NCI-H1092 (cell line): ENCODE measurements at regions not wholly inside any gene's neighbourhood (a gene's known extent, or its start where the extent isn't known, plus 50 kb on each side); places are given as distances from the start of the nearest gene placed in this dataset.
"Not testable (repeated sequence)": the region's sequence is repeated elsewhere in the genome, so short reads cannot be mapped to it uniquely, and the experiment has no call there.

ENCODE experiments used
- DNase-seq: peaks from one replicate; lab custom pipeline; 2025; lab: John Stamatoyannopoulos, UW

DNA sequence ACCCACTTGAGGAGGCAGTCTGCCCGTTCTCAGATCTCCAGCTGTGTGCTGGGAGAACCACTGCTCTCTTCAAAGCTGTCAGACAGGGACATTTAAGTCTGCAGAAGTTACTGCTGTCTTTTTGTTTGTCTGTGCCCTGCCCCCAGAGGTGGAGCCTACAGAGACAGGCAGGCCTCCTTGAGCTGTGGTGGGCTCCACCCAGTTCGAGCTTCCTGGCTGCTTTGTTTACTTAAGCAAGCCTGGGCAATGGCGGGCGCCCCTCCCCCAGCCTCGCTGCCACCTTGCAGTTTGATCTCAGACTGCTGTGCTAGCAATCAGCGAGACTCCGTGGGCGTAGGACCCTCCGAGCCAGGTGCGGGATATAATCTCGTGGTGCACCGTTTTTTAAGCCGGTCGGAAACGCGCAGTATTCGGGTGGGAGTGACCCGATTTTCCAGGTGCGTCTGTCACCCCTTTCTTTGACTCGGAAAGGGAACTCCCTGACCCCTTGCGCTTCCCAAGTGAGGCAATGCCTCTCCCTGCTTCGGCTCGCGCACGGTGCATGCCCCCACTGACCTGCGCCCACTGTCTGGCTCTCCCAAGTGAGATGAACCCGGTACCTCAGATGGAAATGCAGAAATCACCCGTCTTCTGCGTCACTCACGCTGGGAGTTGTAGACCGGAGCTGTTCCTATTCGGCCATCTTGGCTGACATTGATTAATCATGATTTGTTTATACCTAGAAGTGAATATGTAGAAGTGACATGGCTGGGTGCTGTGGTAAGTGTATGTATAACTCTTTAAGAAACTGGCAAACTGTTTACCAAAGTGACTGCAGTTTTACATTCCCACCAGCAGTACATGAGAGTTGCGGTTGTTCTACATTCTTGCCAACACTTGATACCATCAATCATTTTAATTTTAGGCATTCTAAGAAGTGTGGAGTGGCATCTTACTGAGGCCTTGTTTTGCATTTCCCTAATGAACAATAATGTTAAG, 465.9 kb upstream of the MAP3K7 start:
- DNase-seq, result not testable (repeated sequence)

DNA sequence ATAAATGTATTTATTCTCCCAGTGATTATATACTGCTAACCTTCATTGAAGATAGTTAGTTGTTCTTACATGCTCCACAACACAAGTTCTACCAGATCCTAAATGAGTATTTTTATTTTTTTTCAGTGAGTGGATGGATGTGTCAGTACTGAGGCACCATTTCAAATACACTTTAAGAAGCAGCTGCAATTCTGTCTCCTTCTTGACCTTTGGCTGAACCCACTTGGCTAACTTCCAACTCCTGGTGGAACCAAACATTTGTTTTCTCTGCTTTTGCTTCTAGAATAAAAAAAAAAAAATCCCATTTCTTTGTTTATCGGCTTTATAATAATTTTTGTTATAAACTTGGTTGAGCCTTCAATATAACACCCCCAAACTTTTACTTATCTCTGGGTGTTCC, 458.3 kb upstream of the MAP3K7 start:
- peak; percentile 13 for DNase-seq

DNA sequence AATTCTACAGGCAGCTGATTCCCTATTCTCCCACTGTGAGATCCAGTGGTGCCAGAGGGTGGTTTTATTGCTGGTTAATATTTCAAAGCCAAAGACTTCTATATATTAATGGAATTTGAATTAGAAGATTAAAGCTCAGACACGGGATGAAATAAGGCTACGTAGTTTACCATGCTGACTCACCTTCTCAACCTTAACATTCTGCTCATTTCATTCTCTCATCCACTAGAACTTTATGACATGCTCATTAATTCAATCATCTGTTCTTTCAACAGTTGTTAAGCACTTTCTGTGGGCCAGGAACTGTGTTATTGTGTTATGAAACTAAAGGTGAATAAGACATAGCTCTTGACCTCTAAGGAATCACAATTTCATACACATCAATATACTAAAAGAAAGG, 456.9 kb upstream of the MAP3K7 start:
- no peak for DNase-seq

DNA sequence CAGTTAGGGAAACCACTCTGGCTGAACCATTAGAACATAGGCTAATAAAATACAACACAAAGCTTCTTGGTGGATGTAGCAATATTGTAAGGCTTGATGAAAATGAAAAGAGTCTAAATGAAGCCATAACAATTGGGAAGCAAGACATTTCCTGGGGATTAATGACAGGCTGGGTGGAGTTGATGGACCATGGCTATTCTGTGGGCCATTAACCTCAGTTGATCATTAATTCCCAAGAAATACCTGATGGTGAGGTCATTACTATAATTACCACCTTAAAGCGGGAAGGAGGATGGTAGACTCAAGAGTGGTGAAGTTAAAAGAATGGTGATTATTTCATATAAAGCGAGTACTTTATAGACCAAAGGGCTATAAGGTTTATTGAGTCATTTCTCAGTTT, 455.8 kb upstream of the MAP3K7 start:
- no peak for DNase-seq

DNA sequence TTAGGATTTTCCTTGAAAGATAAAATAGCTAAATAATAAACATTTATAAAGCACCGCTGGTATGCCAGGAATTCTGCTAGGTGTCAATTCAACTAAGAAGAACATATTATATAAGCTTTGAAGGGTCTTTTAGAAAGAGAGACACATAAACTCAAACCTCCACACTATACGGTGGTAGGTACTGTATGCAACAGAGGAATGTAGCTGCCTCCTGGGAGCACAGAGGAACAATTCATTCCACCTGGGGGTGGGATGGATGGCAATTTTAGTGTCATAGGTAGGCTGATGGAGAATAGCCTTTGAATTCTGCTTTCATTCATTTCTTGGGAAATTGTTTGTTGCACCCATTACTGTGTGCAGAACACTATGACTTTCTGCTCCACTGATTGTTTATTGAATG, 447.1 kb upstream of the MAP3K7 start:
- DNase-seq, result no peak

DNA sequence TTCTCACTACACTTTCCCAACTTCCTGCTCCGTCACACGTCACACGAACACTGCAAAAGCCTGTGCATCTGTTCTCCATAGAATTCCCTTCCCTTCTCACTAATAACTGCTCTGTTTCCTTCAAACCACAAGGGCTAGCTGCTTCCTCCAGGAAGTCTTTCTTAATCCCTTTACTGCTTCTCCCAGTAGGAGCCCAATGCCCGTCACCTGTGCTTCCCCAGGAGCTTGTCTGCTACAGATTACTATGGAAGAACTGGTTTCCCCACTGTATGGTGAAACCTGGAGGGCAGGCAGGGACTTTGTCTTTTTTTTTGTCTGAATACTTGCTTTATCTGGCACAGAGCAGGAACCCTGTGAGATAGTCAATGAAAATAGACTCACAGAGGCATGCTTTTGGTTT, 444.7 kb upstream of the MAP3K7 start:
- no peak for DNase-seq

DNA sequence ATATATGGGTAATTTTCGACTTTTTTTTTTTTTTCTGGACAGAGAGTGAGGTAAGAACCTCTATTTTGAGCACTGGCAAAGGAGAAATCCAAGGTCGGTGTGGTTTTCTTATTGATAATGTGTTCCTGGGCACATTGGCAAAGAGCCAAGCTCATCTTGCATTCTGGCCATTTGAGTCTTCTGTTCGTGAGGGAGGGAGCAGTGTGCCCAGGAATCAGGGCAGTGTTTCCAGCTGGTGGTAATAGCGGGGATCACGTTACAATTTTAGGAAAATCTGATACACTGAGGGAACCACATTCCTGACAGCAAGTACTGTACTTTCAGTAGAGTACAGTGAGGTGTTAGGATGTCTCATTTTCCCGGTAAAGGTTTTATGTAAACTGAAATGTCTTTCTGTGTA, 442.3 kb upstream of the MAP3K7 start:
- DNase-seq, result peak; percentile 45

DNA sequence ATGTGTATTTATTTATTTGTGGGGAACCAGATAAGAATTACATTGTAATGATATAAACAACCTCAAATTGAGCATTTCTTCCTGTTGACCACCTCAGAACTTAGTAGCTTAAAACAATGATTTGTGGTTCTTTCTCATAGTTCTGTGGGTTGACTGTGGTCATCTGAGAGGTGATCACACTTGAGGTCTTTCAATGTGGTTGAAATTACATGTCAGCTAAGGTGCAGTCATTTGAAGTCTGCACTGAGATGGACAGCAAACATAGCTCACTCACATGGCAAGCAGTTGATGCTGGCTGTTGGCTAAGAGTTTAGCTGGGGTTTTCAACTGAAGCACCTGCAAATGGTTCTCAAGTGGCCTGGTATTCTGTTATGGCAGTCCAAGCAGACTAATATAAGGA, 436.7 kb upstream of the MAP3K7 start:
- DNase-seq, result no peak

DNA sequence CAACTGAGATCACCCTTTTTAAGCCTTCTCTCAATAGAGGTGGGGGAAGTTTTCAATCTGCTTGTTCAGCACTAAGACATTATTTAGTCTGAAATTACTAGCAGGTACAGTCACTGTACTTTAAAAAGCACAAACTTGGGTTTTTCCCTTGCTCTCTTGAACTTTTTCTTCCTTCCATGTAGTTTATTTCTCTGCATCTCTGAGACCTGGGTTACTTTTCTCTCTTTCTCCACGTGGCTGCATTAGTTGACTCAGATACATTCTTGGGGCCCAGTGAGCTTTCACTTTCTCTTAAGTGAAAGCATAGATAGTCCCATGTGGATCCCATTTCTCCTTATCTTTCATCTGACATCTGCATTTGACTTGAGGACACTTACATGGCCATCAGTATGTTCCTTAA, 433.9 kb upstream of the MAP3K7 start:
- DNase-seq, result no peak

DNA sequence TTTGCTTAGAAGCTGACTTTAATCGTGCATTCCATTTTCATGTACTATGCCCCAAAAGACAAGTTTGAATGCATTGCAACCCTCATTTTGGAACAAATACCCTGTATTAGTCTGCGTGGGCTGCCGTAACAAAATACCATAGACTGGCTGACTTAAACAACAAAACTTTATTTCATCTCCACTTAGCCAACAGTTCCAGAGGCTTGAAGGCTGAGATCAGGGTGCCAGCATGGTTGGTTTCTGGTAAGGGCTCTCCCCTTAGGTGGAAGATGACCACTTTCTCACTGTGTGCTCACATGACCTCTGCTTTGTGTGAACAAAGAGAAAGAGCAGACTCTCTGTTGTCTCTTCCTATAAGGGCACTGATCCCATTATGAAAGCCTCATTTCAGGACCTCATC, 431.7 kb upstream of the MAP3K7 start:
- no peak for DNase-seq

DNA sequence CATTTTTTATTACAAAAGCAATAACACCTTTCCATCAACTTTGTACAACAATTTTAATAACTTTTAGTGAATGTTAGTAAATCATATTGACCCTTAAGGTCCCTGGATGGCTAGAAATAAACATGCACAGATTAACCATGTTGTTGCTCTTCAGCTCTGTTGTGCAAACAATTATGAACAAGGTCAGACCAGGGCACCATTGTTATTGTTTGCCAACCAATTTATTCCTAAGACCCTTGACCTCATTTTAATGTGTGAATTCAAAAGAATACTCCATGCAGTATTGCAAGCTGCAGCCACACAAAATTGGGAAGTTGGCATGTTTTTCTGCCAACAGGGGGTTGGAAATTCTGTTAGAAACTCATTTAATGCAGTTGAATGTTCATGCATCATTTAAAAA, 426.6 kb upstream of the MAP3K7 start:
- no peak for DNase-seq

DNA sequence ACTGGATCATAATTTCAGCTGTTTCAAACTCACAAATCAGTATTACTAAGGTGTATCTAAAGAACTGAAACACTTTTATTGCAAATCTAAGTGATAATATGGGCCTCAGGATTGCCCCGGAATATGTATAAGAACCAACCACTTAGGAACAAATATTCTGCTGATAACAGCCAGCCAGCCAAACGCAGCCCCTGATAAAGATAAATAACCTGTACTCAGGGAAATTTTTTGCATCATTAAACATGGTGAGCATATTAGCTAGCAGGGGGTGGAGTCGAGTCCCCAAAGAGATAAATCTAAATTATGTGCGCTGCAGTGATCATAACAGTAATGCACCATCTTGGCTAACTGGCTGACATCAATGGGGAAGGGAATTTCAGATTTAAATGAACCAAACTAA, 410.2 kb upstream of the MAP3K7 start:
- DNase-seq, result no peak

DNA sequence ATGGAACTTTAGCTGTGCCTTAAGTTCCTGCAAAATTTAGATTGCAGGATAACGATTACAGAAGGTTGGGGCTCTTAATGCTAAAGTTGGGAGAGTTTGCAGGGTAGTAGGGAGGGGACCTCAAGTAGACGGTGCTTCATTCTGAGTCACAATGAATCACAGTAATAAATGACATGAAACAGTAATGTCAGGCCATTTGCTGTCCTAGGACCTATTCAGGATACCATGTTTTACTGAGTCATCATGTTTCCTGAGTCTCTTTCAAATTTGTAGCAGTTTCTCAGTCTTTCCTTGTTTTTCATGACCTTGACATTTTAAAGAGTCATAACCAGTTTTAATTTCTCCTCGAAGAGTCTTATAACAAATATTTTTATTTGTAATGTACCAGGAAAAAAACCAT, 406.9 kb upstream of the MAP3K7 start:
- DNase-seq, result no peak

DNA sequence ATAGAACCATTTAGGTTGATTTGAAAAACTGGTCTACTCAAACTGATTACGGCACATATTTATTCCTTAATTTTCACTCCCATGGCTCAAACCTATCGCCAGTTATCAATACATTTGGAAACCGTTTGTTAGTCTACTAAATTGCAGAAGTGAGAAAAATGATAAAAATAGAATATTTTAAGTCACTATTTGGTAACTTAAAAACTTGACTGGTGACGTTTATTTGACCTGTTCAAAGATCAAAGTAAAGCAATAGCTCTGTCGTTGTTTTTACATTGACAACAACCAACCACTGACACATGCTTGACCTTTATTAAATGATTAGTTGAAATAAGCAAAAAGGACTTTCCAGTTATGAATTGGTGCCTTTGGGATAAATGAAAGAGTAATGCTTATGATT, 402.9 kb upstream of the MAP3K7 start:
- DNase-seq, result no peak

DNA sequence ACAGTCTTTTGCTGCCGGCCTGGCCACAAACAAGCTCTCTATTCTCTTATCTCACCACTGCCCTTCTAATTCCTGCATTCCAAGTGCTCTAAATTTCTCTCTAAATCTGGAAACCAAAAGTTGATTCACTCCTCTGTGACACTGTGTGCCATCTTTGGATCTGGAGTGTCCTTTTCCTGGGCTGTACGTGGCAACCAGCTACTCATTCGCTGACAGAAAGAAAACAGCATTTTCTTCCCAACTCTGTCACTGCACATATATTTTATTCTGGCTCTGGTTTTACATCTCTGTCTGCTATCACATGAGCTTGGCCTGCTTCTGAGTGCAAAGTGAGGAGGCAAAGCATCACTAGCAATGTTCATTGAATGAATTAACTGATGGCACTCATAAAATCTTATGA, 397.2 kb upstream of the MAP3K7 start:
- DNase-seq, result no peak

DNA sequence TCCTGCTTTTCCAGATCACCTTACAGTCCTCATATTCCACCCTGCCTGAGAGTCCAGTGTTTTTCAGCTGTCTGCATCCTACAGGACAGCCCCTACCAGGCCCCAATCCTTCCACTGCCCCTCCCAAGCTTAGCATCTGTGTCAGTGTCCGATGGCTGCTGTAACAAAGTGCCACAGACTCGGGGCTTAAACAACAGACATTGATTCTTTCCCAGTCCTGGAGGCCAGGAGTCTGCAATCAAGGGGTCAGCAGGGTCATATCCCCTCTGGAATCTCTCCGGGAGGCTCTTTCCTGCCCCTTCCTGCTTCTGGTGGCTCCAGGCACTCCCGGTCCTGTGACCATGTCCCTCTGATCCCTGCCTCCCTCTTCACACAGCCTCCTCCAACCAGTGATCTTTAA, 396.6 kb upstream of the MAP3K7 start:
- DNase-seq, result no peak

DNA sequence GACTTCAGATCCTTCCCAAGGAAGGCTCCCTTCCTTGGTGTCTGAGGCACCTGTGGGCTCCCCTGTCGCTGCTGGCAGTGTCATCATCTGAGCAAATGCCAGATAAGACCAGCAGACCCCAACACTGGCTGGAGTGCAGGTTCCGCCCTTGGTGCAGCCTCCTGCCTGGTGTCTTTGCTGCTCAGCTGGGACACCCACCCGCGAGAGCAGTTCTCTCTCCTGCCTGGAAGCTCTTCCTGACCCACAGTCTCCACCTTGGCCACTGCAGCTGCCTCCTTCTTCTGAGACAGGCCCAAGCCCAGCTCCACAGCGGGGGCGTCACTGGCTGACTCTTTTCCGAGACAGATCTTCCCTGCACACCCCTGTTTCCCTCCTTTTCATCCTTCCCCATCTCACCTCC, 395.7 kb upstream of the MAP3K7 start:
- no peak for DNase-seq

DNA sequence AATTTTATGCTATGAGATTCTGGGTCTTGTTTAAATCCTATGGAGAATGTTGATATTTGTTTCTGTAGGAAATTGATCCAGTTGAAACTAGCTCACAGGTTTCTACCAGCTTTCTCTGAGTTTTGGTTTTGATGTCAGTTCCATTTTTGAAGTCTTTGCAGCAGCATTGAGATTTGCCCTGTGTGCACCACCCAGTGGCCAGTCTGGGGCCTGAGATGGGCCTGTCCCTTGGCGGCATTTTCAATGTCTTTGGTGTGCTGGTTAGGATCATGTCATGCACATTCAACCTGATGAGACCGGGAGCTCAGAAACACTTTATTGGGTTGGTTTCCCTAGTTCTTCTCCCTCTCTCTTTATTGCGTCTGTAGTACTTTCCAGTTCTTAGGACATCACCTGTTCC, 395.2 kb upstream of the MAP3K7 start:
- DNase-seq, result no peak

DNA sequence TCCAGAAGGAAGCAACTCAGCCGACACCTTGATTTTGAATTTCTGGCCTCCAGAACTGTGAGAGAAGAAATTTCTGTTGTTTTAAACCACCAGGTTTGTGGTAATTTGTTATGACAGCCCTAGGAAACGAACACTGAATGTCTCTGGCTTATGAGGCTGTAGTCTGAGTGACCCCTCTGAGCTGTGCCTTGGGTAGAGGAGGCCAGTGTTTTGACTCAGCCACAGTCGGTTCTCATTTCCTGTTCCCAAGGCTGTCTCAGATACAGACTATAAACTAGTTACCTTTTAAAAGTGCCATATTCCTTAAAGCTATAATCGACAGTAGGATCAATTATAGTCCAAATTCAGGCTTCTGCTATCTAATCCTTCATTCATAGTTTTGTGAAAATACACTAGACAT, 391.2 kb upstream of the MAP3K7 start:
- DNase-seq, result no peak

DNA sequence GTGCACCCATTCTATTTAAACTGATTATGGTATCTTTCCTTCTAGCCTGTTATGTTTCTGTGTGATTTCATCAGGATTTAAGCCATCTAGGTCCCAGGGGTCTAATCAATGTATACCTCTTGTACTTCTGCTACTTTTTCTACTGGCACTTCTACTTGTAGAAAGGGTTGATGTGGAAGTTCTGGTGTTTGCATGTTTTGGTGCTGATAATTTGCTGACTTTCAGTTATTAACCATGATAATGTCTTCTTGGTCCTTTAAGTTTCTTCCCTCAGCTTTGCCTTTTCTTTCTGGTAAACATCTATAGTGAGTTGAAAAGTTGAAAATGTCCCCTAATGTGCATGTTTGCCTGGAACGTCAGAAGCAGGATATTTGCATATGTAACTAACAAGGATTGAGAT, 390.6 kb upstream of the MAP3K7 start:
- no peak for DNase-seq

DNA sequence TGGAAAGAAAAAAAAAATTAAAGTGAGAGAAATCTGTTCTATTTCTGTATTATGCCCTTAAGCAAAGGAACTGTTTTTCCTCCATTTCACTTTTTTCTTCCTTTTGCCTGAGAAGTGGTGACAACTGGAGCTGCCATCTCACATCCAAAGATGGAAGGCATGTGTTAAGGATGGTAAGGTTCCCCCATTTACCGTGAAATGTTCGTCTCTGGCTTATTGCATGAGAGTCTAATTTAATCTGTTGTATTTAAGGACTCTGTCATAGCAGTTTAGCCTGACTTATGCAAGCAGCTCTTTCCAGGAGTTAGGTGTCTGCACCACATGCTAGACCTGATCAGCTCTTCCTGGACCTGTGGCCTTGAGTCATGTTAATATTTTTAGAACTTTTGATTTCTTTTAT, 389.5 kb upstream of the MAP3K7 start:
- DNase-seq, result no peak

DNA sequence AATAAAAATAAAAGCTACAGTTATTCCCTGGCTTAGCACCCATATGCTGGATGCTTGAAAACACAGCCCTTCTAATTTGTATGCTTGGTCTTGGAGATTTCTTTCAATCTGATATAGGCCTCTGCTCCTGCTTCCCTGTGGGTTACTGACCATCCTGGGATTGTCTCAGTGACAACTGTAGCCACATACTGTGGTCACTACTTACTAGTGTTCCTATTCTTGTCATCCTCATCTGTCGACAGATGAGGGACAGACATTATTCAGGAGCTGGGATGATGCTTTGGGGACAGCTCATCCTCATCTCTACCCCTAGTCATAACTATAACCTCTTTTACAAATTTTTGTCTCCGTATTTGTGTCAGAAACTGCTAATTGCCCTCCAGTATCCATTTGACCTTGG, 388.9 kb upstream of the MAP3K7 start:
- DNase-seq, result no peak

DNA sequence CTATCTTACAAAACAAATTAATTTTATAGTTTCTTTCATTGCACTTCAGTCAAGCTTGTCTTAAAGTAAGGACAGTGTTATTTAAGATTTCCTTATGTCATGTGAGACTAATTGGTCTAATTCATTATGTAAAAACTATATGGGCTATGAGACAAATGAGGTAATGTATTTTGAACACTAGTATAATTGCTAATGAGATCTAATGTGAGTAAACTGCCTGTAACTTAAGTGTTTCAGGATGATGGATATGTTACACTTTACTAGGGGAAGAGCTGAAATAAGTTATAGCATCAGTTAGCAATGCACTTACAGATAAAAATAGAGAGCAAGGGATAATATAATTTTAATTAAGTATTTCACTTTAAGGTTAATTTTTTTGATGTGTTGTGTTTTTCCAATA, 386.3 kb upstream of the MAP3K7 start:
- no peak for DNase-seq

DNA sequence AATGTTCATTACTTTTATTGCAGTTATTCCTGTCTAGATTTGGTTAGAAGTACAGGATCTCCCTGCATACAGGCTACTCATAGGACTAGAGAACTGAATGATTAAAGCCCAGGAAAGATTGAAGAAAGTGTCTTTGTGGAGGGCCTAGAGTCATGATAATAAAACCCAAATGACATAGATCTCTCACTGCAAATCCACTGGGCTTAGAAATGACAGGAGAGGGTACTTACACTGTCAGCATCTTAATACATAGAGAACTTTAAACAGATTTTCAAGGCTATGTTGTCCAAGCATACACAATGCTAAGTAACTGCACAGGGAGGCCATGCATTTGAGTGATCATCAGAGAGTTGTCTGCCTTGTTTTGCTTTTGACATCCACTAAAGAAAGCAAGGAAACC, 383.8 kb upstream of the MAP3K7 start:
- no peak for DNase-seq
